Activated naive CD4-positive, alpha-beta T cell treated with anti-CD3 and anti-CD28 coated beads for 36 hours (primary cell): ENCODE measurements at regions not wholly inside any gene's neighbourhood (a gene's known extent, or its start where the extent isn't known, plus 50 kb on each side); places are given as distances from the start of the nearest gene placed in this dataset.

Source experiments
- CTCF ChIA-PET: fragments of 350-600 bp; sonication (Branson Sonifier 250); formaldehyde crosslinking; loops from one replicate; lab custom pipeline; 2021; ENCODE audit warnings: antibody characterized with exemption; lab: Charles Lee
- DNase-seq: peaks from one replicate; pipeline ENCODE4 v3.0.0-alpha.2; 2020
- H3K27ac Mint-ChIP-seq: one replicate; pipeline ENCODE4 v1.8.0; 2021; ENCODE audit warnings: mild to moderate bottlenecking, mixed read lengths
- H3K27me3 Mint-ChIP-seq: one replicate; pipeline ENCODE4 v1.8.0; 2021; ENCODE audit warnings: low read depth, mixed read lengths
- H3K36me3 Mint-ChIP-seq: one replicate; pipeline ENCODE4 v1.8.0; 2021; ENCODE audit warnings: low read depth, mixed read lengths
- H3K4me1 Mint-ChIP-seq: one replicate; pipeline ENCODE4 v1.8.0; 2021; ENCODE audit warnings: low read depth, mixed read lengths
- H3K4me3 Mint-ChIP-seq: one replicate; pipeline ENCODE4 v1.8.0; 2021; ENCODE audit warnings: mild to moderate bottlenecking, moderate library complexity, mixed read lengths
- H3K9me3 Mint-ChIP-seq: one replicate; pipeline ENCODE4 v1.8.0; 2021; ENCODE audit warnings: mixed read lengths
- intact Hi-C: fragments of 100-400 bp; cut with micrococcal nuclease; formaldehyde crosslinking; loops from one replicate; pipeline ENCODE4 v1.15.1; 2023

DNA sequence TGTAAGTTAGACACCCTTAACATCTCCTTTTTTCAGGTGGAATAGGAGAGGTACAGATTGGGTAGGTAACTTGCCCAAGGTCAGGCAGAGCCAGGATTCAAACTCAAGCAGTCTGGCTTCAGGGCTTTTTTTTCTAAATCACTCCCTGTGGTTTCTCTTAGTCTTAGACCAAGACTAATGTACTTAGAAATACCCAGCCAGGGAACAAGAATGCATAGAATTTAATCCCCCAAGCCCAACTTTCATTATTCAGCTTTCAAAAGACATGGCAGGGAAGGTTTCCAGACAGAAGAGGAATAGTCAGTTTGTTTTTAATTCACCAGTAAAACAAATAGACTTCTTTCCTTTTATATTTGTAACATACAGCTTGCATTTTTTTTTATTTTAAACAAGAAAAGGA lies 305.2 kb upstream of the RBFOX1 start:
- H3K27ac Mint-ChIP-seq, result no peak overlapping the region
- no peaks in the 10 kb centered on the region for H3K4me1 Mint-ChIP-seq
- no peaks in the 10 kb centered on the region for H3K27me3 Mint-ChIP-seq
- DNase-seq, result no peak
- peaks cover 14% of the 10 kb centered on the region for H3K9me3 Mint-ChIP-seq
- intact Hi-C loops, result loop anchor here (10.0 kb wide), 1 partner anchor 1147 kb away; no protein-coding TSS in a partner anchor
- H3K36me3 Mint-ChIP-seq, result no peaks in the 10 kb centered on the region
- CTCF ChIA-PET, result no interaction called here
- H3K4me3 Mint-ChIP-seq, result no peak overlapping the region

- H3K4me3 Mint-ChIP-seq, result no peak overlapping the region
- CTCF ChIA-PET, result no interaction called here
- no peaks in the 10 kb centered on the region for H3K36me3 Mint-ChIP-seq
- intact Hi-C loops, result loop anchor here (10.0 kb wide), 1 partner anchor 1148 kb away; no protein-coding TSS in a partner anchor
- H3K27me3 Mint-ChIP-seq, result no peaks in the 10 kb centered on the region
- DNase-seq, result no peak
- H3K27ac Mint-ChIP-seq, result no peak overlapping the region
- H3K9me3 Mint-ChIP-seq, result peaks cover 11% of the 10 kb centered on the region
- H3K4me1 Mint-ChIP-seq, result no peaks in the 10 kb centered on the region
These were observed 306.0 kb upstream of the RBFOX1 start for GRCh38 chr16:7026639-7027038.

DNA sequence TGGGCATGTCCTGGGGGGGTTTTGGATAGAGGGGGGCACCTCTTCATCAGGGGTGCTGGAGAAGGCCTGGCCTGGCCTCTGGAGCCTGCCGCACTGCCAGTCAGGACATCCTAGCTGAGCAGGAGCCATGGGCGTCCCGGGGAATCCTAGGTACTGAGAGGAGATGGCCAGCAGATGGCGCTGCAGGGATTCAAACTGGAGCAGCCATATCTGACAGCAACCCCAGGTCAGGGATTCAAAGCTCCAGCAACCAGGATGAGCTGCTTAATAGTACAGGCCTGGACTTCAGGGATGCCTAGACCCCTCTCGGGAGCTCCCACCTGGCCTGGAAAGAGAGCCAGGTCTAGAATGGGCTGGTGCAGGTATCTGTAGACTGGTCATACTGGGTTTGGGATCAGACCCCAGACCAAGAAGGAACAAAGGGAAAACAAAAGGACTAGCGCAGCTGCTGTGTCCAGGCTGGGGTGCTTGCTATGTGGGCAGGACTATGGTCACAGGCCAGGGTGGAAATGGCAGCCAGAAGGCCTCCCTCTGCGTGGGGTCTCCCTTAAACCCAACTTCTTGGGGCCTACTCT lies 306.9 kb upstream of the RBFOX1 start:
- H3K27me3 Mint-ChIP-seq, result no peaks in the 10 kb centered on the region
- H3K9me3 Mint-ChIP-seq, result peaks cover 8% of the 10 kb centered on the region
- DNase-seq, result peak; percentile 61
- intact Hi-C loops, result loop anchor here (10.0 kb wide), 1 partner anchor 1149 kb away; no protein-coding TSS in a partner anchor
- H3K4me1 Mint-ChIP-seq, result no peaks in the 10 kb centered on the region
- H3K36me3 Mint-ChIP-seq, result no peaks in the 10 kb centered on the region
- H3K27ac Mint-ChIP-seq, result no peak overlapping the region
- no peak overlapping the region for H3K4me3 Mint-ChIP-seq
- CTCF ChIA-PET, result no interaction called here

DNA sequence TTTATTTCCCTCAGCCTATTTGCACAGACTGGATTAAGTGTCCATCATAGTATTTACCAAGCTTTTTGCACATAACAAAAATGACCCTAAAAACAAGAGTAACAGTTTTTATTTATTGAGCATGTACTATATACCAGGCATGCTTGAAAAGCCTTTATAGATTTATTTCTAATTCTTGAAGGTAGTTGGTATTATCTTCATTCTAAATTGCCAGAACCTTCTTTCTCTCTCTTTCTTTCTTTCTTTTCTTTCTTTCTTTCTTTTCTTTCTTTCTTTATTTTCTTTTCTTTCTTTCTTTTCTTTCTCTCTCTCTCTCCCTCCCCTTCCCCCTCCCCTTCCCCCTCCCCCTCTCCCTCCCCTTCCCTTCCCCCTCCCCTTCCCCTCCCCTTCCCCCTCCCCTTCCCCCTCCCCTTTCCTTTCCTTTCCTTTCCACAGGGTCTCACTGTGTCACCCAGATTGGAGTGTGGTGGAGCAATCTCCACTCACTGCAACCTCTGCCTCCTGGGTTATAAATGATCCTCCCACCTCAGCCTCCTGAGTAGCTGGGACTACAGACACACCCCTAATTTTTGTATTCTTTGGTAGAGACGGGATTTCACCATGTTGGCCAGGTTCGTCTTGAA lies 310.9 kb upstream of the RBFOX1 start:
- no peak for DNase-seq
- CTCF ChIA-PET, result interaction anchor here (0.6 kb wide), 1 partner anchor 339 kb away, joined by 3 read pairs; no protein-coding TSS in a partner anchor

GRCh38 chr16:7017006-7017662 lies 315.5 kb upstream of the RBFOX1 start:
- Mint-ChIP-seq H3K4me1 (no peaks in the 10 kb centered on the region), H3K36me3 (no peaks in the 10 kb centered on the region), H3K9me3 (peaks cover 10% of the 10 kb centered on the region), H3K27me3 (no peaks in the 10 kb centered on the region), H3K27ac (no peak overlapping the region), H3K4me3 (no peak overlapping the region)
- CTCF ChIA-PET, result no interaction called here
- no peak for DNase-seq
- intact Hi-C loops, result no loop called here

More for the DNA sequence above, 310.9 kb upstream of the RBFOX1 start:
- Mint-ChIP-seq H3K27ac (no peak overlapping the region), H3K4me1 (no peaks in the 10 kb centered on the region), H3K9me3 (peaks cover 9% of the 10 kb centered on the region), H3K4me3 (no peak overlapping the region), H3K27me3 (no peaks in the 10 kb centered on the region), H3K36me3 (no peaks in the 10 kb centered on the region)
- intact Hi-C loops, result loop anchor here (10.0 kb wide), 1 partner anchor 1153 kb away; no protein-coding TSS in a partner anchor

DNA sequence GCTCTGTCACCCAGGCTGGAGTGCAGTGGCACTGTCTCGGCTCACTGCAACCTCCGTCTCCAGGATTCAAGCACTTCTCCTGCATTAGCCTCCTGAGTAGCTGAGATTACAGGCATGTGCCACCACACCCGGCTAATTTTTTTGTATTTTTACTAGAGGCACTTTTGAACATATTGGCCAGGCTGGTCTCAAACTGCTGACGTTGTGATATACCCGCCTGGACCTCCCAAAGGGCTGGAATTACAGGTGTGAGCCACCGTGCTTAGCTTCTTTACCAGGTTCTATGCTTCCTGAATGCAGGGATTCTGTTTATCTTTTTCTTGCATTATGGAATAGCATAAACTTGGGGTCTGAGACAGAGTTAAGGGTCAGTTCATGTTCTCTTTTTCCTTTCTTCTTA lies 317.9 kb upstream of the RBFOX1 start:
- Mint-ChIP-seq H3K27me3 (no peaks in the 10 kb centered on the region), H3K9me3 (peaks cover 20% of the 10 kb centered on the region), H3K4me3 (no peak overlapping the region), H3K4me1 (no peaks in the 10 kb centered on the region), H3K27ac (no peak overlapping the region), H3K36me3 (no peaks in the 10 kb centered on the region)
- intact Hi-C loops, result no loop called here
- CTCF ChIA-PET, result no interaction called here
- no peak for DNase-seq

DNA sequence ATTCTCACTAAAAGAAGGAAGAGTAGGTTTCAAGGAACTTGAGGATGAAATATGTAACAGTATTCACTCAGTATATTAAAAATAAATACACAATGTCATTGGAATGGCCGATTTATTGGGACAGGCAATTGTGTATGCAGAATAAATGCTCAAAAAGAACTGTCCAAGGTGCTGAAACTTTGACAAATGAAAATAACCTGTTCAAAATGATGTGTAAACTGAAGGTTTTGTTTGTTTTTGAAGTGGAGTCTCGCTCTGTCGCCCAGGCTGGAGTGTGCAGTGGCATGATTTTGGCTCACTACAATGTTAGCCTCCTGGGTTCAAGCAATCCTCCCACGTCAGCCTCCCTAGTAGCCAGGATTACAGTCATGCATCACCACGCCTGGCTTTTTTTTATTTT lies 318.7 kb upstream of the RBFOX1 start:
- Mint-ChIP-seq H3K4me3 (no peak overlapping the region), H3K4me1 (no peaks in the 10 kb centered on the region), H3K27me3 (no peaks in the 10 kb centered on the region), H3K36me3 (no peaks in the 10 kb centered on the region), H3K9me3 (peaks cover 23% of the 10 kb centered on the region), H3K27ac (no peak overlapping the region)
- intact Hi-C loops, result no loop called here
- CTCF ChIA-PET, result no interaction called here
- no peak for DNase-seq

GRCh38 chr16:7004266-7004665 lies 328.4 kb upstream of the RBFOX1 start:
- H3K4me3 Mint-ChIP-seq, result no peak overlapping the region
- intact Hi-C loops, result no loop called here
- CTCF ChIA-PET, result no interaction called here
- no peaks in the 10 kb centered on the region for H3K27me3 Mint-ChIP-seq
- no peak overlapping the region for H3K27ac Mint-ChIP-seq
- H3K36me3 Mint-ChIP-seq, result no peaks in the 10 kb centered on the region
- DNase-seq, result no peak
- peaks cover 4% of the 10 kb centered on the region for H3K9me3 Mint-ChIP-seq
- H3K4me1 Mint-ChIP-seq, result no peaks in the 10 kb centered on the region

- no peaks in the 10 kb centered on the region for H3K4me1 Mint-ChIP-seq
- intact Hi-C loops, result no loop called here
- H3K36me3 Mint-ChIP-seq, result peaks cover 1% of the 10 kb centered on the region
- H3K9me3 Mint-ChIP-seq, result peaks cover 12% of the 10 kb centered on the region
- no peaks in the 10 kb centered on the region for H3K27me3 Mint-ChIP-seq
- CTCF ChIA-PET, result no interaction called here
- no peak overlapping the region for H3K4me3 Mint-ChIP-seq
- no peak for DNase-seq
- H3K27ac Mint-ChIP-seq, result no peak overlapping the region
These were observed 339.1 kb upstream of the RBFOX1 start for GRCh38 chr16:6993544-6993943.

GRCh38 chr16:6988846-6989245 lies 343.8 kb upstream of the RBFOX1 start:
- intact Hi-C loops, result no loop called here
- Mint-ChIP-seq H3K4me3 (no peak overlapping the region), H3K36me3 (peaks cover 1% of the 10 kb centered on the region), H3K27ac (no peak overlapping the region), H3K9me3 (peaks cover 4% of the 10 kb centered on the region), H3K27me3 (no peaks in the 10 kb centered on the region), H3K4me1 (no peaks in the 10 kb centered on the region)
- CTCF ChIA-PET, result no interaction called here
- no peak for DNase-seq

DNA sequence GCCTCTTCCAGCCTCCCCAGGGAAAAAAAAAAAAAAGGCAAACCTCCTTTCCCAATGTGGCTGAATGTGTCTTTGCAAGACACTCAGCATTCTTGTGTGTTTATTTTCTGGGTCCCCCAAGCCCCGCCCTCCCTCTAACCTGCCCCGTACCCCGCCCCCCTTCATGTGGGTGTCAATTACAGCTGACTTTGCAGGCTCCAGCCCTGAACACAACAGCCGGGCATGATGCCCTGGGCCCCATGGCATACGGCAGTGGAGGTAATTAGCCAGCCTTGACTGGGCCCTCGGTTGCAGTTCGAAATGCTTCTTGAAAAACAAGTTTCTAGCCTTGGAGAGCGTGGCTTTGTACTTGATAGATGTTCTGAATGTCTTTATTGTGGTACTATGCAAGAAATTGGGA lies 354.7 kb upstream of the RBFOX1 start:
- CTCF ChIA-PET, result no interaction called here
- H3K4me1 Mint-ChIP-seq, result no peaks in the 10 kb centered on the region
- no peaks in the 10 kb centered on the region for H3K27me3 Mint-ChIP-seq
- no peak overlapping the region for H3K27ac Mint-ChIP-seq
- no peaks in the 10 kb centered on the region for H3K36me3 Mint-ChIP-seq
- H3K9me3 Mint-ChIP-seq, result peaks cover 3% of the 10 kb centered on the region
- DNase-seq, result no peak
- no peak overlapping the region for H3K4me3 Mint-ChIP-seq
- intact Hi-C loops, result no loop called here

- no peaks in the 10 kb centered on the region for H3K4me1 Mint-ChIP-seq
- DNase-seq, result no peak
- H3K27me3 Mint-ChIP-seq, result no peaks in the 10 kb centered on the region
- H3K4me3 Mint-ChIP-seq, result no peak overlapping the region
- no peak overlapping the region for H3K27ac Mint-ChIP-seq
- intact Hi-C loops, result no loop called here
- peaks cover 3% of the 10 kb centered on the region for H3K9me3 Mint-ChIP-seq
- H3K36me3 Mint-ChIP-seq, result no peaks in the 10 kb centered on the region
- CTCF ChIA-PET, result no interaction called here
These were observed 355.4 kb upstream of the RBFOX1 start for GRCh38 chr16:6977291-6977690.

DNA sequence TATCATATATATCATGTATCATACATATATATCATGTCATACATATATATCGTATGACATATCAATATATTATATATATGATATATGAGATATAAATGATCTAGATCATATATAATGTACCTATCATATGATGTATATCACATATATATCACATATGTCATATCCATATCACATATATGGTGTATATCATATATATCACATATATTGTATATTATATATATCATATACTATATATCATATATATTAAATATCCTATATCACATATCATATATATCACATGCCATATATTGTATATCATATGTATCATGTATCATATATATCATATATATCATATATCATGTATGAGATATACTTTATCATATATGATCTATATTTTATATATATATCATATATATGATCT lies 355.9 kb upstream of the RBFOX1 start:
- intact Hi-C loops, result no loop called here

More for the DNA sequence above, 355.9 kb upstream of the RBFOX1 start:
- no peaks in the 10 kb centered on the region for H3K4me1 Mint-ChIP-seq
- H3K9me3 Mint-ChIP-seq, result peaks cover 3% of the 10 kb centered on the region
- H3K27ac Mint-ChIP-seq, result no peak overlapping the region
- H3K4me3 Mint-ChIP-seq, result no peak overlapping the region
- no peak for DNase-seq
- H3K36me3 Mint-ChIP-seq, result no peaks in the 10 kb centered on the region
- H3K27me3 Mint-ChIP-seq, result no peaks in the 10 kb centered on the region
- CTCF ChIA-PET, result no interaction called here
